H1 (cell line): ENCODE measurements at regions not wholly inside any gene's neighbourhood (a gene's known extent, or its start where the extent isn't known, plus 50 kb on each side); places are given as distances from the start of the nearest gene placed in this dataset.

ENCODE experiments used
- CTCF ChIA-PET: fragments of 300-600 bp; sonication (Branson Sonifier 250); formaldehyde crosslinking; loops from one replicate; lab custom pipeline; 2021; ENCODE audit not compliant: partially characterized antibody; lab: Charles Lee
- POLR2A ChIA-PET: fragments of 300-600 bp; sonication (Branson Sonifier 250); formaldehyde crosslinking; loops from one replicate; lab custom pipeline; 2021; ENCODE audit warnings: inconsistent platforms; ENCODE audit not compliant: partially characterized antibody; lab: Charles Lee
- DNase-seq, 2 experiments: peaks; one replicate each; pipeline versions ENCODE4 v3.0.0 to v3.0.0-alpha.2; 2010 to 2022; ENCODE audit warnings: low spot score in 2 of 2, low read depth in 1 of 2, mixed read lengths in 1 of 2
- FAIRE-seq: peaks from 2 replicates; lab custom pipeline; 2011; peaks lifted over from hg19 to GRCh38; lab: Jason Lieb, UNC
- H2AFZ ChIP-seq: 2 replicates; pipeline ENCODE4 v1.8.1; 2012; ENCODE audit warnings: low read length, inconsistent platforms
- H2AK5ac ChIP-seq: 2 replicates; pipeline ENCODE4 v1.6.1; 2013; ENCODE audit warnings: low read depth, low read length
- H2BK120ac ChIP-seq: replicated peaks from 2 replicates; pipeline ENCODE3; 2013; ENCODE audit warnings: low read depth, low read length, inconsistent platforms
- H2BK12ac ChIP-seq: 2 replicates; pipeline ENCODE4 v1.6.1; 2013; ENCODE audit warnings: low read depth, low read length
- H2BK15ac ChIP-seq: 2 replicates; pipeline ENCODE4 v1.6.1; 2013; ENCODE audit warnings: low read length
- H2BK20ac ChIP-seq: 2 replicates; pipeline ENCODE4 v1.6.1; 2013; ENCODE audit warnings: low read length
- H2BK5ac ChIP-seq: 2 replicates; pipeline ENCODE4 v1.6.1; 2013; ENCODE audit warnings: low read depth, low read length
- H3K14ac ChIP-seq: 2 replicates; pipeline ENCODE4 v1.6.1; 2013; ENCODE audit warnings: inconsistent platforms; ENCODE audit not compliant: insufficient read length
- H3K18ac ChIP-seq: 2 replicates; pipeline ENCODE4 v1.6.1; 2013; ENCODE audit warnings: low read length; ENCODE audit errors: extremely low read depth
- H3K23ac ChIP-seq: 2 replicates; pipeline ENCODE4 v1.6.1; 2013; ENCODE audit warnings: inconsistent platforms; ENCODE audit not compliant: insufficient read length
- H3K23me2 ChIP-seq: 2 replicates; pipeline ENCODE4 v1.6.1; 2013; ENCODE audit warnings: low read depth, low read length
- H3K27ac ChIP-seq: 2 replicates; pipeline ENCODE4 v1.6.1; 2011; ENCODE audit warnings: low read depth, low read length, inconsistent platforms
- H3K27me3 ChIP-seq, 4 experiments: replicated peaks in 1 of 4; 1 replicate in 1 of 4; 2 replicates in 3 of 4; pipeline versions ENCODE4 v1.6.1 to v1.8.1; 2011 to 2013; ENCODE audit warnings: low read length in 3 of 4, mild to moderate bottlenecking in 3 of 4, inconsistent platforms in 2 of 4, mixed read lengths in 2 of 4, moderate library complexity in 1 of 4; ENCODE audit not compliant: control insufficient read depth in 3 of 4, insufficient read depth in 3 of 4; ENCODE audit errors: extremely low read depth in 1 of 4
- H3K36me3 ChIP-seq, 4 experiments: 2 replicates each; pipeline versions ENCODE4 v1.6.1 to v1.8.1; 2011 to 2013; ENCODE audit warnings: mild to moderate bottlenecking in 4 of 4, low read length in 3 of 4, moderate library complexity in 2 of 4, control low read depth in 1 of 4, inconsistent platforms in 1 of 4; ENCODE audit not compliant: insufficient read depth in 4 of 4, control insufficient read depth in 2 of 4
- H3K4ac ChIP-seq: replicated peaks from 2 replicates; pipeline ENCODE3; 2013; ENCODE audit warnings: low read length, low read depth, mixed read lengths, inconsistent platforms; ENCODE audit not compliant: insufficient read length
- H3K4me1 ChIP-seq, 4 experiments: replicated peaks in 1 of 4; 1 replicate in 1 of 4; 2 replicates in 3 of 4; pipeline versions ENCODE4 v1.6.1 to v1.8.1; 2011 to 2013; ENCODE audit warnings: low read length in 3 of 4, inconsistent platforms in 2 of 4, mixed read lengths in 1 of 4; ENCODE audit not compliant: insufficient read depth in 4 of 4, control insufficient read depth in 3 of 4
- H3K4me2 ChIP-seq, 2 experiments: 2 replicates each; pipeline versions ENCODE4 v1.6.1 to v1.8.1; 2011 to 2013; ENCODE audit warnings: low read depth in 2 of 2, low read length in 2 of 2, control low read depth in 1 of 2, inconsistent platforms in 1 of 2, mild to moderate bottlenecking in 1 of 2; ENCODE audit not compliant: insufficient read depth in 1 of 2
- H3K4me3 ChIP-seq, 4 experiments: fragments of 200-600, 300-600 bp in 1 of 4; sonication (generic), shearing (Covaris generic), sonication (Bioruptor Twin) in 1 of 4; 2 replicates each; pipeline versions ENCODE4 v1.5.1 to v1.8.1; 2011 to 2016; ENCODE audit warnings: low read length in 4 of 4, low read depth in 3 of 4, control low read depth in 2 of 4, inconsistent platforms in 2 of 4, mild to moderate bottlenecking in 2 of 4, mixed read lengths in 1 of 4, moderate library complexity in 1 of 4; ENCODE audit not compliant: insufficient read depth in 2 of 4; ENCODE audit errors: extremely low read depth in 1 of 4
- H3K56ac ChIP-seq: replicated peaks from 2 replicates; pipeline ENCODE3; 2013; ENCODE audit warnings: low read depth, mild to moderate bottlenecking, mixed read lengths, low read length, inconsistent platforms; ENCODE audit not compliant: insufficient read length
- H3K79me1 ChIP-seq: 2 replicates; pipeline ENCODE4 v1.6.1; 2013; ENCODE audit warnings: low read depth, low read length, control low read depth
- H3K79me2 ChIP-seq, 2 experiments: 2 replicates each; pipeline versions ENCODE4 v1.6.1 to v1.8.1; 2012 to 2013; ENCODE audit warnings: low read length in 2 of 2, mild to moderate bottlenecking in 2 of 2, inconsistent platforms in 1 of 2; ENCODE audit not compliant: insufficient read depth in 2 of 2, control insufficient read depth in 1 of 2
- H3K9ac ChIP-seq, 4 experiments: replicated peaks in 1 of 4; 1 replicate in 1 of 4; 2 replicates in 3 of 4; pipeline versions ENCODE4 v1.6.1 to v1.8.1; 2011 to 2013; ENCODE audit warnings: low read depth in 3 of 4, low read length in 3 of 4, control low read depth in 2 of 4, mild to moderate bottlenecking in 2 of 4, moderate library complexity in 2 of 4, inconsistent platforms in 1 of 4; ENCODE audit errors: extremely low read depth in 1 of 4
- H3K9me3 ChIP-seq, 2 experiments: 2 replicates each; pipeline versions ENCODE4 v1.6.1 to v1.8.1; 2012 to 2013; ENCODE audit warnings: mild to moderate bottlenecking in 2 of 2, moderate library complexity in 2 of 2, control low read depth in 1 of 2, inconsistent platforms in 1 of 2, low read depth in 1 of 2, low read length in 1 of 2, mixed read lengths in 1 of 2; ENCODE audit not compliant: insufficient read depth in 2 of 2
- H4K20me1 ChIP-seq, 2 experiments: replicated peaks in 1 of 2; 2 replicates each; pipeline versions ENCODE3 to v1.8.1; 2011 to 2013; ENCODE audit warnings: inconsistent platforms in 2 of 2, low read length in 2 of 2, mild to moderate bottlenecking in 1 of 2; ENCODE audit not compliant: insufficient read depth in 2 of 2, control insufficient read depth in 1 of 2
- H4K5ac ChIP-seq: 2 replicates; pipeline ENCODE4 v1.6.1; 2013; ENCODE audit warnings: low read length, low read depth, mixed read lengths, inconsistent platforms; ENCODE audit not compliant: insufficient read length
- H4K8ac ChIP-seq: 2 replicates; pipeline ENCODE4 v1.8.0; 2013; ENCODE audit warnings: mild to moderate bottlenecking, moderate library complexity, low read length, inconsistent platforms; ENCODE audit not compliant: insufficient read depth; ENCODE audit errors: extremely low read depth
- H4K91ac ChIP-seq: replicated peaks from 2 replicates; pipeline ENCODE3; 2013; ENCODE audit warnings: low read length, mixed read lengths, inconsistent platforms; ENCODE audit not compliant: insufficient read length
- BCL11A ChIP-seq, 2 experiments: IDR thresholded peaks; one replicate each; pipeline ENCODE4 v1.6.1; 2011; ENCODE audit warnings: low read depth in 2 of 2, low read length in 2 of 2, mild to moderate bottlenecking in 2 of 2
- CHD1 ChIP-seq: IDR thresholded peaks from 2 replicates; pipeline ENCODE4 v1.6.1; 2012; ENCODE audit warnings: low read depth, low read length, improper control_type of control experiment
- KDM4A ChIP-seq: IDR thresholded peaks from one replicate; pipeline ENCODE4 v1.7.1; 2012; ENCODE audit warnings: low read depth, mild to moderate bottlenecking, moderate library complexity, low read length, inconsistent platforms; ENCODE audit not compliant: severe bottlenecking
- MAFK ChIP-seq: IDR thresholded peaks from 2 replicates; pipeline ENCODE4 v1.6.1; 2012; ENCODE audit warnings: low read depth, mild to moderate bottlenecking, improper control_type of control experiment, low read length
- MAX ChIP-seq: IDR thresholded peaks from 2 replicates; pipeline ENCODE4 v1.6.1; 2012; ENCODE audit warnings: inconsistent platforms
- RBBP5 ChIP-seq: IDR thresholded peaks from 2 replicates; pipeline ENCODE4 v1.7.1; 2012; ENCODE audit warnings: low read depth, mild to moderate bottlenecking, inconsistent platforms, low read length, moderate library complexity, borderline replicate concordance
- SP1 ChIP-seq: IDR thresholded peaks from 2 replicates; pipeline ENCODE4 v1.6.1; 2011; ENCODE audit warnings: low read depth, low read length
- SP2 ChIP-seq: IDR thresholded peaks from 2 replicates; pipeline ENCODE4 v1.6.1; 2012; ENCODE audit warnings: mild to moderate bottlenecking, low read length, inconsistent platforms
- SUZ12 ChIP-seq: fragments of 200-600 bp; sonication (generic); IDR thresholded peaks from 2 replicates; pipeline ENCODE4 v1.6.1; 2012; ENCODE audit warnings: mild to moderate bottlenecking, inconsistent platforms, low read length, moderate library complexity, mixed read lengths
- TEAD4 ChIP-seq: IDR thresholded peaks from 2 replicates; pipeline ENCODE4 v1.6.1; 2012; ENCODE audit warnings: low read depth, low read length, inconsistent platforms, mixed read lengths
- YY1 ChIP-seq: IDR thresholded peaks from 2 replicates; pipeline ENCODE4 v1.6.1; 2011; ENCODE audit warnings: low read depth, mild to moderate bottlenecking, low read length
- WGBS, 2 experiments: shearing (Covaris generic) in 1 of 2; methylation state at CpG; one replicate each; pipeline versions ENCODE4 v1.1.6 to v1.1.7; 2013 to 2015; ENCODE audit warnings: low lambda C conversion rate in 2 of 2, mixed read lengths in 2 of 2, inconsistent platforms in 1 of 2, low coverage in 1 of 2, missing lambda C conversion rate in 1 of 2; ENCODE audit not compliant: insufficient replicate concordance in 2 of 2, insufficient coverage in 1 of 2, insufficient read length in 1 of 2; ENCODE audit errors: extremely low coverage in 1 of 2, missing lambda C conversion rate in 1 of 2; 5-methylcytosine and 5-hydroxymethylcytosine counted together
- TF ChIP-seq, protein P1 (sequence below): IDR thresholded peaks from 2 replicates; pipeline ENCODE4 v1.6.1; 2012; ENCODE audit warnings: inconsistent platforms

GRCh38 chr16:80862160-80862705, 57.8 kb upstream of the CDYL2 start:
- Histone ChIP-seq H3K56ac (no peak overlapping the region), H2AK5ac (no peak overlapping the region), H2BK12ac (no peak overlapping the region), H3K9me3 (peaks cover 0 to 6% of the 10 kb centered on the region in 2 experiments; a peak in 2 of 4 replicates), H3K79me1 (no peaks in the 10 kb centered on the region), H2BK15ac (no peak overlapping the region), H3K36me3 (no peaks in the 10 kb centered on the region), H3K9ac (no peak overlapping the region), H3K4me3 (no peak overlapping the region), H3K79me2 (no peaks in the 10 kb centered on the region), H2BK5ac (no peak overlapping the region), H2BK120ac (no peak overlapping the region), H3K23ac (no peak overlapping the region), H4K91ac (no peak overlapping the region), H4K8ac (no peak overlapping the region), H3K4me1 (no peaks in the 10 kb centered on the region), H3K4ac (no peak overlapping the region), H2BK20ac (no peak overlapping the region), H3K27me3 (no peaks in the 10 kb centered on the region), H3K27ac (no peak overlapping the region), H2AFZ (no peak overlapping the region), H3K14ac (no peak overlapping the region), H3K18ac (no peak overlapping the region), H3K23me2 (no peaks in the 10 kb centered on the region), H4K20me1 (no peaks in the 10 kb centered on the region), H4K5ac (no peak overlapping the region), H3K4me2 (no peak overlapping the region)
- no peak for FAIRE-seq
- no peak for DNase-seq
- WGBS, 2 experiments: 73% methylated on average over 3 of the region's 3 CpGs; no CpG with 5 or more reads in 1 of the 2 experiments
- CTCF ChIA-PET: interaction anchor here (0.7 to 1.5 kb wide), 2 partner anchors 11 to 62 kb away, joined by 3 to 5 read pairs; no protein-coding TSS in a partner anchor
- POLR2A ChIA-PET: no interaction called here
- TF ChIP-seq KDM4A (no peak), MAX (no peak), BCL11A (IDR thresholded peaks at IDR 0.05; ENCODE audit: low read depth in 2 of 2, low read length in 2 of 2) (no peak), SP1 (no peak), CHD1 (no peak), MAFK (no peak), SUZ12 (no peak), SP2 (no peak), TEAD4 (no peak), RBBP5 (no peak), YY1 (no peak)
- TF ChIP-seq, protein P1, sequence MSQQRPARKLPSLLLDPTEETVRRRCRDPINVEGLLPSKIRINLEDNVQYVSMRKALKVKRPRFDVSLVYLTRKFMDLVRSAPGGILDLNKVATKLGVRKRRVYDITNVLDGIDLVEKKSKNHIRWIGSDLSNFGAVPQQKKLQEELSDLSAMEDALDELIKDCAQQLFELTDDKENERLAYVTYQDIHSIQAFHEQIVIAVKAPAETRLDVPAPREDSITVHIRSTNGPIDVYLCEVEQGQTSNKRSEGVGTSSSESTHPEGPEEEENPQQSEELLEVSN: no peak
